Neural cell (in vitro differentiated cells): ENCODE measurements at regions not wholly inside any gene's neighbourhood (a gene's known extent, or its start where the extent isn't known, plus 50 kb on each side); places are given as distances from the start of the nearest gene placed in this dataset.

Source experiments
- CTCF ChIP-seq: fragments of 450-650 bp; IDR thresholded peaks from 2 replicates; pipeline ENCODE4 v1.5.1; 2014; ENCODE audit warnings: antibody characterized with exemption, mild to moderate bottlenecking, moderate library complexity; ENCODE audit not compliant: poor library complexity, severe bottlenecking
- EP300 ChIP-seq: fragments of 450-650 bp; conservative IDR thresholded peaks from 2 replicates; pipeline ENCODE4 v1.6.1; 2014; ENCODE audit warnings: antibody characterized with exemption, mild to moderate bottlenecking, moderate library complexity; ENCODE audit not compliant: poor library complexity, severe bottlenecking
- EZH2 ChIP-seq: fragments of 200-600, 300-800 bp; shearing (Covaris generic), sonication (generic); IDR thresholded peaks from 2 replicates; pipeline ENCODE4 v1.6.1; 2014; ENCODE audit warnings: antibody characterized with exemption, low read length, borderline replicate concordance, mild to moderate bottlenecking; ENCODE audit not compliant: insufficient read depth, poor library complexity, severe bottlenecking

- TF ChIP-seq CTCF (no peak), EZH2 (no peak), EP300 (no peak)
These were observed 74.8 kb upstream of the GLI2 start for GRCh38 chr2:120660771-120661459.
